GM21723 (cell line): ENCODE measurements at regions not wholly inside any gene's neighbourhood (a gene's known extent, or its start where the extent isn't known, plus 50 kb on each side); places are given as distances from the start of the nearest gene placed in this dataset.
A peak's percentile ranks its signal among the peaks of the same experiment; 100 is the strongest.

Source experiments
- ATAC-seq: cut with Tn5 transposase; IDR thresholded peaks from one replicate; pipeline ENCODE4 v1.9.1; 2021; ENCODE audit warnings: mild to moderate bottlenecking, moderate library complexity; ENCODE audit not compliant: unreplicated experiment

- ATAC-seq, result no peak
Measured at GRCh38 chr11:131044851-131045250, 128.6 kb upstream of the SNX19 start.

- ATAC-seq, result no peak
Measured at GRCh38 chr11:131052367-131052766, 136.1 kb upstream of the SNX19 start.

GRCh38 chr11:131056036-131056435, 139.8 kb upstream of the SNX19 start:
- ATAC-seq, result no peak

- ATAC-seq, result no peak
Measured at GRCh38 chr11:131063638-131064037, 147.4 kb upstream of the SNX19 start.

GRCh38 chr11:131064373-131064991, 148.2 kb upstream of the SNX19 start:
- ATAC-seq, result peak; percentile 72

- ATAC-seq, result no peak
Measured at GRCh38 chr11:131065435-131066413, 149.4 kb upstream of the SNX19 start.

- no peak for ATAC-seq
Measured at GRCh38 chr11:131066551-131066950, 150.3 kb upstream of the SNX19 start.

GRCh38 chr11:131070365-131070764, 154.1 kb upstream of the SNX19 start:
- no peak for ATAC-seq

GRCh38 chr11:131073167-131073566, 156.9 kb upstream of the SNX19 start:
- ATAC-seq, result no peak

GRCh38 chr11:131074573-131074972, 158.3 kb upstream of the SNX19 start:
- no peak for ATAC-seq

GRCh38 chr11:131077340-131077739, 161.1 kb upstream of the SNX19 start:
- no peak for ATAC-seq

GRCh38 chr11:131079036-131079435, 162.8 kb upstream of the SNX19 start:
- no peak for ATAC-seq

GRCh38 chr11:131089727-131090245, 173.5 kb upstream of the SNX19 start:
- ATAC-seq, result no peak

GRCh38 chr11:131092469-131092868, 176.2 kb upstream of the SNX19 start:
- ATAC-seq, result no peak

- no peak for ATAC-seq
Measured at GRCh38 chr11:131094827-131095226, 178.5 kb upstream of the SNX19 start.

GRCh38 chr11:131095511-131096185, 179.4 kb upstream of the SNX19 start:
- no peak for ATAC-seq

- no peak for ATAC-seq
Measured at GRCh38 chr11:131099013-131099412, 182.7 kb upstream of the SNX19 start.

GRCh38 chr11:131099746-131100145, 183.5 kb upstream of the SNX19 start:
- no peak for ATAC-seq

- ATAC-seq, result no peak
Measured at GRCh38 chr11:131108760-131109159, 192.5 kb upstream of the SNX19 start.

GRCh38 chr11:131109257-131109656, 193.0 kb upstream of the SNX19 start:
- no peak for ATAC-seq

- no peak for ATAC-seq
Measured at GRCh38 chr11:131109790-131110189, 193.5 kb upstream of the SNX19 start.
